Neural cell (in vitro differentiated cells): ENCODE measurements at regions not wholly inside any gene's neighbourhood (a gene's known extent, or its start where the extent isn't known, plus 50 kb on each side); places are given as distances from the start of the nearest gene placed in this dataset.
A peak's percentile ranks its signal among the peaks of the same experiment; 100 is the strongest.

Experiments used
- H2AFZ ChIP-seq: fragments of 200-600, 300-800 bp; sonication (generic), shearing (Covaris generic); 2 replicates; pipeline ENCODE4 v1.6.0; 2014; ENCODE audit warnings: low read depth, mild to moderate bottlenecking, antibody characterized with exemption, low read length, moderate library complexity
- H3F3A ChIP-seq: fragments of 200-600 bp; shearing (Covaris generic); 2 replicates; pipeline ENCODE4 v1.6.1; 2016; ENCODE audit warnings: mild to moderate bottlenecking, moderate library complexity, mixed read lengths, antibody characterized with exemption, low read length; ENCODE audit not compliant: insufficient read depth, poor library complexity, severe bottlenecking
- H3K27ac ChIP-seq: fragments of 200-600, 300-800 bp; sonication (generic), shearing (Covaris generic); 2 replicates; pipeline ENCODE4 v1.5.1; 2014; ENCODE audit warnings: mild to moderate bottlenecking, low read length, moderate library complexity
- H3K27me3 ChIP-seq: fragments of 300-800, 200-600 bp; sonication (generic), shearing (Covaris generic); 2 replicates; pipeline ENCODE4 v1.6.0; 2014; ENCODE audit warnings: mild to moderate bottlenecking, low read depth, low read length, moderate library complexity; ENCODE audit not compliant: insufficient read depth
- H3K36me3 ChIP-seq: fragments of 300-800, 200-600 bp; sonication (generic), shearing (Covaris generic); 2 replicates; pipeline ENCODE4 v1.5.1; 2014; ENCODE audit warnings: mild to moderate bottlenecking, antibody characterized with exemption, low read length, moderate library complexity; ENCODE audit not compliant: insufficient read depth
- H3K4me2 ChIP-seq: fragments of 300-800, 200-600 bp; sonication (generic), shearing (Covaris generic); 2 replicates; pipeline ENCODE4 v1.6.0; 2014; ENCODE audit warnings: mild to moderate bottlenecking, low read length
- H3K4me3 ChIP-seq: fragments of 300-800, 200-600 bp; sonication (generic), shearing (Covaris generic); 2 replicates; pipeline ENCODE4 v1.5.1; 2014; ENCODE audit warnings: mild to moderate bottlenecking, low read length, moderate library complexity
- H3K79me2 ChIP-seq: fragments of 200-600 bp; shearing (Covaris generic); replicated peaks from 2 replicates; pipeline ENCODE4 v1.6.0; 2014; ENCODE audit warnings: mild to moderate bottlenecking, low read length, moderate library complexity; ENCODE audit not compliant: insufficient read depth
- H3K9ac ChIP-seq: fragments of 300-800, 200-600 bp; sonication (generic), shearing (Covaris generic); 2 replicates; pipeline ENCODE4 v1.6.1; 2016; ENCODE audit warnings: mild to moderate bottlenecking, low read length, mixed read lengths
- H3K9me2 ChIP-seq: fragments of 200-600 bp; shearing (Covaris generic); 2 replicates; pipeline ENCODE4 v1.6.1; 2016; ENCODE audit warnings: mild to moderate bottlenecking, low read length, mixed read lengths; ENCODE audit not compliant: insufficient read depth
- H3K9me3 ChIP-seq: fragments of 200-600, 300-800 bp; sonication (generic), shearing (Covaris generic); 2 replicates; pipeline ENCODE4 v1.6.1; 2016; ENCODE audit warnings: mild to moderate bottlenecking, mixed run types, low read length, moderate library complexity, mixed read lengths
- H4K20me1 ChIP-seq: fragments of 200-600 bp; shearing (Covaris generic); 2 replicates; pipeline ENCODE4 v1.6.1; 2016; ENCODE audit warnings: mild to moderate bottlenecking, mixed run types; ENCODE audit not compliant: insufficient read depth
- EP300 ChIP-seq: fragments of 450-650 bp; conservative IDR thresholded peaks from 2 replicates; pipeline ENCODE4 v1.6.1; 2014; ENCODE audit warnings: antibody characterized with exemption, mild to moderate bottlenecking, moderate library complexity; ENCODE audit not compliant: poor library complexity, severe bottlenecking
- EZH2 ChIP-seq: fragments of 200-600, 300-800 bp; shearing (Covaris generic), sonication (generic); IDR thresholded peaks from 2 replicates; pipeline ENCODE4 v1.6.1; 2014; ENCODE audit warnings: antibody characterized with exemption, low read length, borderline replicate concordance, mild to moderate bottlenecking; ENCODE audit not compliant: insufficient read depth, poor library complexity, severe bottlenecking
- MXI1 ChIP-seq: fragments of 450-650 bp; conservative IDR thresholded peaks from 2 replicates; pipeline ENCODE4 v1.6.1; 2014; ENCODE audit warnings: antibody characterized with exemption, mild to moderate bottlenecking; ENCODE audit not compliant: poor library complexity, severe bottlenecking
- POLR2AphosphoS5 ChIP-seq: IDR thresholded peaks from 2 replicates; pipeline ENCODE4 v1.6.1; 2012
- RAD21 ChIP-seq: fragments of 450-650 bp; conservative IDR thresholded peaks from 2 replicates; pipeline ENCODE4 v1.6.1; 2014; ENCODE audit warnings: antibody characterized with exemption, mild to moderate bottlenecking, moderate library complexity
- SMC3 ChIP-seq: fragments of 450-650 bp; conservative IDR thresholded peaks from 2 replicates; pipeline ENCODE4 v1.6.1; 2014; ENCODE audit warnings: antibody characterized with exemption, mild to moderate bottlenecking, moderate library complexity; ENCODE audit not compliant: poor library complexity
- TAF1 ChIP-seq: IDR thresholded peaks from 2 replicates; pipeline ENCODE4 v1.6.1; 2012; ENCODE audit warnings: low read depth
- TF ChIP-seq, protein P1 (sequence below): fragments of 450-650 bp; IDR thresholded peaks from 2 replicates; pipeline ENCODE4 v1.5.1; 2014; ENCODE audit warnings: antibody characterized with exemption, mild to moderate bottlenecking, moderate library complexity; ENCODE audit not compliant: poor library complexity, severe bottlenecking
- TF ChIP-seq, protein P2 (sequence below): IDR thresholded peaks from 2 replicates; pipeline ENCODE4 v1.6.1; 2012; ENCODE audit warnings: borderline replicate concordance

DNA sequence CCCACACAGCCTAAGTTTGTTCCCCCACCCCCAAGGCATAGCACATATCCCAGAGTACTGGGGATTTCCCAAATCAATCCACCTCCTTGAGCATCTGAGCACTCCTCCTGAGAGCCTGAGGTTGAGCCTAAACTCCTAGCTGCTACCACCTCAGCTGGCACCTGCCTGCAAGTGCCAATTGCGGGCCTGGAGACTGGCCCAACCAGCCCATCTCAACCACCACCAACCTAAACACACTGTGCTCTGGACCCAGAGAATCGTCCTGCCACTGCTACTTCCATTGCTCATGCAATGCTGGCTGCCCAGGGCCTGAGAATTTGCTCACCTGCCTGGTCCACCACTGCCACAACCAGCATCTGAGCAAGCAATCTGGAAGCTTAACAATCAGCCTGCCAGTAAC is 177.1 kb downstream of the FGF13 start:
- no peaks in the 10 kb centered on the region for H3K9me3 ChIP-seq
- H4K20me1 ChIP-seq, result no peaks in the 10 kb centered on the region
- H3K27ac ChIP-seq, result no peak overlapping the region
- no peaks in the 10 kb centered on the region for H3K36me3 ChIP-seq
- TF ChIP-seq, protein P1, sequence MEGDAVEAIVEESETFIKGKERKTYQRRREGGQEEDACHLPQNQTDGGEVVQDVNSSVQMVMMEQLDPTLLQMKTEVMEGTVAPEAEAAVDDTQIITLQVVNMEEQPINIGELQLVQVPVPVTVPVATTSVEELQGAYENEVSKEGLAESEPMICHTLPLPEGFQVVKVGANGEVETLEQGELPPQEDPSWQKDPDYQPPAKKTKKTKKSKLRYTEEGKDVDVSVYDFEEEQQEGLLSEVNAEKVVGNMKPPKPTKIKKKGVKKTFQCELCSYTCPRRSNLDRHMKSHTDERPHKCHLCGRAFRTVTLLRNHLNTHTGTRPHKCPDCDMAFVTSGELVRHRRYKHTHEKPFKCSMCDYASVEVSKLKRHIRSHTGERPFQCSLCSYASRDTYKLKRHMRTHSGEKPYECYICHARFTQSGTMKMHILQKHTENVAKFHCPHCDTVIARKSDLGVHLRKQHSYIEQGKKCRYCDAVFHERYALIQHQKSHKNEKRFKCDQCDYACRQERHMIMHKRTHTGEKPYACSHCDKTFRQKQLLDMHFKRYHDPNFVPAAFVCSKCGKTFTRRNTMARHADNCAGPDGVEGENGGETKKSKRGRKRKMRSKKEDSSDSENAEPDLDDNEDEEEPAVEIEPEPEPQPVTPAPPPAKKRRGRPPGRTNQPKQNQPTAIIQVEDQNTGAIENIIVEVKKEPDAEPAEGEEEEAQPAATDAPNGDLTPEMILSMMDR, result no peak
- TF ChIP-seq EZH2, result no peak
- no peak for TF ChIP-seq POLR2AphosphoS5
- no peak for TF ChIP-seq TAF1
- TF ChIP-seq MXI1, result no peak
- no peak for TF ChIP-seq SMC3
- no peak for TF ChIP-seq RAD21
- no peak for TF ChIP-seq EP300
- no peaks in the 10 kb centered on the region for H3K79me2 ChIP-seq
- H3K27me3 ChIP-seq, result no peaks in the 10 kb centered on the region
- H3K9me2 ChIP-seq, result no peaks in the 10 kb centered on the region
- H3K4me3 ChIP-seq, result no peak overlapping the region
- no peak overlapping the region for H2AFZ ChIP-seq
- H3K4me2 ChIP-seq, result no peak overlapping the region
- no peaks in the 10 kb centered on the region for H3F3A ChIP-seq
- H3K9ac ChIP-seq, result no peak overlapping the region

DNA sequence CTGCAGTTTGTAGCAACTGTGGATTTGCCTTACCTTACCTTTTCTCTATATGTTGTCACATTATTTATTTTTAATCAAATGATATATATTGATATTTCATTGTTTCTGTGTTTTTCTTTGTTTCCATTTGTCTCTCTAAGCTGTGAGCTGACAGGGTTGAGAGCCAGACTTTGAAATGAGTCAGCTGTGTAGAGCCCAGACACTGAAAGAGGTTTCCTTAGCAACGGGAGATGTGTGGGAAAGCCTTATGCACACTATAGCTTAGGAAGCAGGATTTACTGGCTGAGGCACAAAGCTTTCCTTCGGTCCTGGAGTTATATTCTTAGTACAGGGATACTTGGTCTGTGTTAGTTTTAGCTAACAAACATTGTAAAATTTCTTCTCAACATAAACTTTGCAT is 192.2 kb downstream of the FGF13 start:
- H3K4me3 ChIP-seq, result peak overlapping the region; percentile 30
- H4K20me1 ChIP-seq, result no peaks in the 10 kb centered on the region
- peak overlapping the region; percentile 21 for H2AFZ ChIP-seq
- H3F3A ChIP-seq, result no peaks in the 10 kb centered on the region
- H3K9ac ChIP-seq, result peak overlapping the region; percentile 56
- H3K27me3 ChIP-seq, result no peaks in the 10 kb centered on the region
- no peaks in the 10 kb centered on the region for H3K36me3 ChIP-seq
- H3K27ac ChIP-seq, result peak overlapping the region; percentile 93
- H3K79me2 ChIP-seq, result no peaks in the 10 kb centered on the region
- no peaks in the 10 kb centered on the region for H3K9me2 ChIP-seq
- TF ChIP-seq RAD21 (peak; percentile 33), MXI1 (no peak), POLR2AphosphoS5 (peak; percentile 54), SMC3 (peak; percentile 11), EP300 (peak; percentile 61)
- TF ChIP-seq, protein P2, sequence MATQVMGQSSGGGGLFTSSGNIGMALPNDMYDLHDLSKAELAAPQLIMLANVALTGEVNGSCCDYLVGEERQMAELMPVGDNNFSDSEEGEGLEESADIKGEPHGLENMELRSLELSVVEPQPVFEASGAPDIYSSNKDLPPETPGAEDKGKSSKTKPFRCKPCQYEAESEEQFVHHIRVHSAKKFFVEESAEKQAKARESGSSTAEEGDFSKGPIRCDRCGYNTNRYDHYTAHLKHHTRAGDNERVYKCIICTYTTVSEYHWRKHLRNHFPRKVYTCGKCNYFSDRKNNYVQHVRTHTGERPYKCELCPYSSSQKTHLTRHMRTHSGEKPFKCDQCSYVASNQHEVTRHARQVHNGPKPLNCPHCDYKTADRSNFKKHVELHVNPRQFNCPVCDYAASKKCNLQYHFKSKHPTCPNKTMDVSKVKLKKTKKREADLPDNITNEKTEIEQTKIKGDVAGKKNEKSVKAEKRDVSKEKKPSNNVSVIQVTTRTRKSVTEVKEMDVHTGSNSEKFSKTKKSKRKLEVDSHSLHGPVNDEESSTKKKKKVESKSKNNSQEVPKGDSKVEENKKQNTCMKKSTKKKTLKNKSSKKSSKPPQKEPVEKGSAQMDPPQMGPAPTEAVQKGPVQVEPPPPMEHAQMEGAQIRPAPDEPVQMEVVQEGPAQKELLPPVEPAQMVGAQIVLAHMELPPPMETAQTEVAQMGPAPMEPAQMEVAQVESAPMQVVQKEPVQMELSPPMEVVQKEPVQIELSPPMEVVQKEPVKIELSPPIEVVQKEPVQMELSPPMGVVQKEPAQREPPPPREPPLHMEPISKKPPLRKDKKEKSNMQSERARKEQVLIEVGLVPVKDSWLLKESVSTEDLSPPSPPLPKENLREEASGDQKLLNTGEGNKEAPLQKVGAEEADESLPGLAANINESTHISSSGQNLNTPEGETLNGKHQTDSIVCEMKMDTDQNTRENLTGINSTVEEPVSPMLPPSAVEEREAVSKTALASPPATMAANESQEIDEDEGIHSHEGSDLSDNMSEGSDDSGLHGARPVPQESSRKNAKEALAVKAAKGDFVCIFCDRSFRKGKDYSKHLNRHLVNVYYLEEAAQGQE, result peak; percentile 67
- TF ChIP-seq, protein P1, result no peak
- peak overlapping the region; percentile 51 for H3K4me2 ChIP-seq
- H3K9me3 ChIP-seq, result no peaks in the 10 kb centered on the region
